HG03064 (cell line): ENCODE measurements at regions not wholly inside any gene's neighbourhood (a gene's known extent, or its start where the extent isn't known, plus 50 kb on each side); places are given as distances from the start of the nearest gene placed in this dataset.
A peak's percentile ranks its signal among the peaks of the same experiment; 100 is the strongest.

Experiments
- ATAC-seq: cut with Tn5 transposase; IDR thresholded peaks from one replicate; pipeline ENCODE4 v1.9.1; 2021; ENCODE audit warnings: low read depth; ENCODE audit not compliant: unreplicated experiment

- no peak for ATAC-seq
Observed at GRCh38 chr10:62647375-62648092, 157.0 kb upstream of the ADO start.

- no peak for ATAC-seq
Observed at GRCh38 chr10:62648921-62649320, 155.6 kb upstream of the ADO start.

GRCh38 chr10:62650411-62650810 is 154.1 kb upstream of the ADO start:
- no peak for ATAC-seq

GRCh38 chr10:62651341-62651740 is 153.2 kb upstream of the ADO start:
- no peak for ATAC-seq

GRCh38 chr10:62652114-62652513 is 152.4 kb upstream of the ADO start:
- no peak for ATAC-seq

- ATAC-seq: peak; percentile 0
Observed at GRCh38 chr10:62652564-62652963, 152.0 kb upstream of the ADO start.

GRCh38 chr10:62653254-62653653 is 151.3 kb upstream of the ADO start:
- ATAC-seq: peak; percentile 80

GRCh38 chr10:62654966-62655336 is 149.6 kb upstream of the ADO start:
- ATAC-seq: no peak

- peak; percentile 74 for ATAC-seq
Observed at GRCh38 chr10:62655337-62655994, 149.1 kb upstream of the ADO start.

GRCh38 chr10:62657244-62657835 is 147.2 kb upstream of the ADO start:
- ATAC-seq: no peak

- no peak for ATAC-seq
Observed at GRCh38 chr10:62658516-62658915, 146.0 kb upstream of the ADO start.

GRCh38 chr10:62661143-62661542 is 143.4 kb upstream of the ADO start:
- ATAC-seq: no peak

- ATAC-seq: no peak
Observed at GRCh38 chr10:62662486-62662885, 142.0 kb upstream of the ADO start.

GRCh38 chr10:62665771-62666170 is 138.7 kb upstream of the ADO start:
- no peak for ATAC-seq

- ATAC-seq: no peak
Observed at GRCh38 chr10:62666275-62666674, 138.2 kb upstream of the ADO start.

GRCh38 chr10:62669341-62669740 is 135.2 kb upstream of the ADO start:
- no peak for ATAC-seq

GRCh38 chr10:62671104-62671503 is 133.4 kb upstream of the ADO start:
- ATAC-seq: no peak

GRCh38 chr10:62681211-62681940 is 123.1 kb upstream of the ADO start:
- peak; percentile 95 for ATAC-seq

GRCh38 chr10:62684911-62685310 is 119.6 kb upstream of the ADO start:
- no peak for ATAC-seq

- no peak for ATAC-seq
Observed at GRCh38 chr10:62687230-62687748, 117.2 kb upstream of the ADO start.
